GM23338 (cell line): ENCODE measurements at regions not wholly inside any gene's neighbourhood (a gene's known extent, or its start where the extent isn't known, plus 50 kb on each side); places are given as distances from the start of the nearest gene placed in this dataset.

Source experiments
- ATAC-seq: fragments of 200-7000 bp; cut with Tn5 transposase; 3 replicates; pipeline ENCODE4 v1.9.1; 2020
- DNase-seq: peaks from one replicate; pipeline ENCODE4 v3.0.0-alpha.2; 2015; ENCODE audit warnings: low spot score
- H2AFZ ChIP-seq: fragments of 200-600 bp; sonication (generic); 2 replicates; pipeline ENCODE4 v1.8.0; 2016; ENCODE audit warnings: antibody characterized with exemption, mild to moderate bottlenecking, moderate library complexity
- H3F3A ChIP-seq: fragments of 200-600 bp; sonication (generic); replicated peaks from 2 replicates; pipeline ENCODE4 v1.8.0; 2017; ENCODE audit warnings: antibody characterized with exemption, mixed run types, low read depth
- H3K27ac ChIP-seq: fragments of 200-600 bp; sonication (generic); 2 replicates; pipeline ENCODE4 v1.6.1; 2016; ENCODE audit warnings: low read depth
- H3K27me3 ChIP-seq: fragments of 200-600 bp; sonication (generic); 2 replicates; pipeline ENCODE4 v1.8.0; 2016; ENCODE audit warnings: mild to moderate bottlenecking, mixed run types, moderate library complexity; ENCODE audit not compliant: insufficient read depth
- H3K36me3 ChIP-seq: fragments of 200-600 bp; sonication (generic); 2 replicates; pipeline ENCODE4 v1.8.0; 2016; ENCODE audit warnings: mild to moderate bottlenecking; ENCODE audit not compliant: insufficient read depth
- H3K4me1 ChIP-seq: fragments of 200-600 bp; sonication (generic); 2 replicates; pipeline ENCODE4 v1.8.0; 2016; ENCODE audit warnings: mild to moderate bottlenecking, moderate library complexity; ENCODE audit not compliant: insufficient read depth
- H3K4me2 ChIP-seq: fragments of 200-600 bp; sonication (generic); 2 replicates; pipeline ENCODE4 v1.7.1; 2017; ENCODE audit warnings: mixed run types
- H3K4me3 ChIP-seq: fragments of 200-600 bp; sonication (generic); 2 replicates; pipeline ENCODE4 v1.6.1; 2016; ENCODE audit warnings: mixed run types
- H3K79me2 ChIP-seq: fragments of 200-600 bp; sonication (generic); replicated peaks from 2 replicates; pipeline ENCODE4 v1.8.0; 2017; ENCODE audit warnings: mild to moderate bottlenecking; ENCODE audit not compliant: insufficient read depth
- H3K9me2 ChIP-seq: fragments of 200-600 bp; sonication (generic); 2 replicates; pipeline ENCODE4 v1.8.0; 2017; ENCODE audit not compliant: insufficient read depth
- H4K20me1 ChIP-seq: fragments of 200-600 bp; sonication (generic); replicated peaks from 2 replicates; pipeline ENCODE4 v1.8.0; 2017; ENCODE audit warnings: mild to moderate bottlenecking; ENCODE audit not compliant: insufficient read depth
- H3K27ac Mint-ChIP-seq: 2 replicates; pipeline ENCODE4 v1.8.0; 2020; ENCODE audit warnings: inconsistent platforms, mild to moderate bottlenecking, moderate library complexity, mixed read lengths
- H3K27me3 Mint-ChIP-seq: 3 replicates; pipeline ENCODE4 v1.8.0; 2022; ENCODE audit warnings: low read depth, mild to moderate bottlenecking, moderate library complexity, mixed read lengths, inconsistent platforms; ENCODE audit not compliant: insufficient read depth, poor library complexity
- H3K36me3 Mint-ChIP-seq: 3 replicates; pipeline ENCODE4 v1.8.0; 2021; ENCODE audit warnings: low read depth, mild to moderate bottlenecking, inconsistent platforms, moderate library complexity, mixed read lengths
- H3K4me1 Mint-ChIP-seq: 3 replicates; pipeline ENCODE4 v1.8.0; 2020; ENCODE audit warnings: mild to moderate bottlenecking, inconsistent platforms, mixed read lengths
- H3K4me3 Mint-ChIP-seq: 3 replicates; pipeline ENCODE4 v1.8.0; 2021; ENCODE audit warnings: moderate library complexity, mild to moderate bottlenecking, inconsistent platforms, mixed read lengths
- H3K9me3 Mint-ChIP-seq: 3 replicates; pipeline ENCODE4 v1.8.0; 2020; ENCODE audit warnings: moderate library complexity, mild to moderate bottlenecking, inconsistent platforms, mixed read lengths
- CREB1 ChIP-seq: fragments of 250-450 bp; sonication (Bioruptor Pico); IDR thresholded peaks from 2 replicates; pipeline ENCODE4 v1.5.0; 2020; ENCODE audit warnings: low read depth, mild to moderate bottlenecking, moderate library complexity
- CTCF ChIP-seq, 2 experiments: fragments of 200-600 bp in 1 of 2; sonication (generic) in 1 of 2; conservative IDR thresholded peaks; 2 replicates each; pipeline versions ENCODE4 v1.5.1 to v1.6.1; 2016 to 2017; ENCODE audit warnings: antibody characterized with exemption in 2 of 2, low read depth in 2 of 2, mild to moderate bottlenecking in 2 of 2, moderate library complexity in 1 of 2
- ETS1 ChIP-seq: IDR thresholded peaks from 2 replicates; pipeline ENCODE4 v1.6.1; 2016; ENCODE audit warnings: antibody characterized with exemption
- EZH2 ChIP-seq: fragments of 200-600 bp; sonication (generic); IDR thresholded peaks from one replicate; pipeline ENCODE4 v1.8.0; 2017; ENCODE audit warnings: antibody characterized with exemption, mild to moderate bottlenecking, low read depth; ENCODE audit not compliant: unreplicated experiment
- EZH2phosphoT487 ChIP-seq: fragments of 200-600 bp; sonication (generic); IDR thresholded peaks from one replicate; pipeline ENCODE4 v1.8.1; 2018; ENCODE audit warnings: antibody characterized with exemption; ENCODE audit not compliant: unreplicated experiment
- POLR2AphosphoS5 ChIP-seq: IDR thresholded peaks from 2 replicates; pipeline ENCODE4 v1.6.1; 2016; ENCODE audit warnings: antibody characterized with exemption, low read depth
- ZNF114 ChIP-seq: fragments of 250-450 bp; sonication (Bioruptor Pico); IDR thresholded peaks from 2 replicates; pipeline ENCODE4 v1.5.0; 2020; ENCODE audit warnings: mild to moderate bottlenecking, moderate library complexity
- ZNF331 ChIP-seq: fragments of 250-450 bp; sonication (Bioruptor Pico); IDR thresholded peaks from 2 replicates; pipeline ENCODE4 v1.5.0; 2020; ENCODE audit warnings: low read depth, mild to moderate bottlenecking, moderate library complexity

- Histone ChIP-seq H3K27me3 (no peaks in the 10 kb centered on the region), H3K27ac (no peak overlapping the region), H3K79me2 (no peaks in the 10 kb centered on the region), H3K4me2 (0 out of 2 replicates have a peak overlapping the region, but pooled peaks have one; percentile 59), H3K9me2 (no peaks in the 10 kb centered on the region), H4K20me1 (no peaks in the 10 kb centered on the region), H3K4me1 (peaks cover 10% of the 10 kb centered on the region), H2AFZ (no peak overlapping the region), H3K36me3 (no peaks in the 10 kb centered on the region), H3F3A (no peaks in the 10 kb centered on the region), H3K4me3 (no peak overlapping the region)
- Mint-ChIP-seq H3K9me3 (peaks cover 8% of the 10 kb centered on the region), H3K4me1 (peaks cover 14% of the 10 kb centered on the region), H3K36me3 (peaks cover 5% of the 10 kb centered on the region; the same call in 1 of the 3 replicates), H3K27me3 (peaks cover 7% of the 10 kb centered on the region), H3K27ac (peak overlapping the region; percentile 89), H3K4me3 (peak overlapping the region; percentile 39; the same call in 2 of the 3 replicates)
- DNase-seq (peak; percentile 59), ATAC-seq (peak; percentile 46; the same call in 2 of the 3 replicates)
- TF ChIP-seq ETS1 (no peak), ZNF331 (CRISPR knock-in tag) (no peak), CREB1 (CRISPR knock-in tag) (no peak), EZH2phosphoT487 (no peak), CTCF (conservative IDR thresholded peaks at IDR 0.05; ENCODE audit: low read depth in 2 of 2) (peak; percentile 33 to 79), POLR2AphosphoS5 (no peak)
These were observed 84.5 kb upstream of the ATP10A start for GRCh38 chr15:25947323-25948314.

GRCh38 chr15:25946241-25946805 lies 83.2 kb upstream of the ATP10A start:
- H3K27ac Mint-ChIP-seq, result no peak overlapping the region
- ATAC-seq, result peak; percentile 82

More at GRCh38 chr15:25946241-25946805, 83.2 kb upstream of the ATP10A start:
- H2AFZ ChIP-seq, result peak overlapping the region; percentile 89
- H4K20me1 ChIP-seq, result no peaks in the 10 kb centered on the region
- Mint-ChIP-seq H3K27me3 (peaks cover 7% of the 10 kb centered on the region), H3K4me1 (peaks cover 14% of the 10 kb centered on the region), H3K9me3 (peaks cover 8% of the 10 kb centered on the region), H3K36me3 (peaks cover 5% of the 10 kb centered on the region; the same call in 1 of the 3 replicates), H3K4me3 (no peak overlapping the region)
- H3K36me3 ChIP-seq, result no peaks in the 10 kb centered on the region
- no peaks in the 10 kb centered on the region for H3F3A ChIP-seq
- H3K4me3 ChIP-seq, result no peak overlapping the region
- H3K4me2 ChIP-seq, result no peak overlapping the region; the same call in 1 of the 2 replicates
- peak; percentile 34 for DNase-seq
- TF ChIP-seq EZH2 (no peak), CTCF (conservative IDR thresholded peaks at IDR 0.05; ENCODE audit: low read depth in 2 of 2) (peak in 1 of 2 experiments; percentile 37; a peak in 2 of 4 replicates), ZNF114 (CRISPR knock-in tag) (no peak)
- H3K4me1 ChIP-seq, result peaks cover 10% of the 10 kb centered on the region
- no peaks in the 10 kb centered on the region for H3K79me2 ChIP-seq
- H3K27me3 ChIP-seq, result no peaks in the 10 kb centered on the region
- H3K9me2 ChIP-seq, result no peaks in the 10 kb centered on the region
- 0 out of 2 replicates have a peak overlapping the region, but pooled peaks have one; percentile 1 for H3K27ac ChIP-seq
